Endothelial cell of umbilical vein (primary cell): ENCODE measurements at regions not wholly inside any gene's neighbourhood (a gene's known extent, or its start where the extent isn't known, plus 50 kb on each side); places are given as distances from the start of the nearest gene placed in this dataset.

Experiments used
- EZH2 ChIP-seq: IDR thresholded peaks from 2 replicates; pipeline ENCODE4 v1.6.1; 2012; ENCODE audit warnings: borderline replicate concordance, low read depth, mild to moderate bottlenecking, moderate library complexity, low read length, inconsistent platforms; ENCODE audit not compliant: severe bottlenecking
- GATA2 ChIP-seq: IDR thresholded peaks from 2 replicates; pipeline ENCODE4 v1.7.0; 2011; ENCODE audit warnings: low read depth, mild to moderate bottlenecking, moderate library complexity, mixed read lengths, low read length; ENCODE audit not compliant: insufficient read length, insufficient read depth
- MYC ChIP-seq: IDR thresholded peaks from one replicate; pipeline ENCODE4 v1.6.1; 2011; ENCODE audit warnings: mild to moderate bottlenecking, low read depth, low read length
- POLR2A ChIP-seq: IDR thresholded peaks from 2 replicates; pipeline ENCODE4 v1.6.1; 2012; ENCODE audit warnings: low read depth, mild to moderate bottlenecking, control low read depth, low read length
- POLR2AphosphoS5 ChIP-seq: IDR thresholded peaks from 2 replicates; pipeline ENCODE4 v1.6.1; 2012; ENCODE audit warnings: low read depth, mild to moderate bottlenecking, control low read depth, low read length, moderate library complexity; ENCODE audit not compliant: insufficient read depth
- TF ChIP-seq, protein P1 (sequence below): IDR thresholded peaks from 2 replicates; pipeline ENCODE4 v1.6.1; 2011; ENCODE audit not compliant: insufficient read depth, insufficient read length
- TF ChIP-seq, protein P2 (sequence below), 2 donors: IDR thresholded peaks; 1 replicate in 1 of 2; 2 replicates in 1 of 2; pipeline ENCODE4 v1.5.1; 2011; ENCODE audit warnings: low read length in 2 of 2, mild to moderate bottlenecking in 2 of 2, moderate library complexity in 2 of 2, control low read depth in 1 of 2, inconsistent platforms in 1 of 2, low read depth in 1 of 2; ENCODE audit not compliant: insufficient read depth in 1 of 2; ENCODE audit errors: extremely low read depth in 1 of 2

DNA sequence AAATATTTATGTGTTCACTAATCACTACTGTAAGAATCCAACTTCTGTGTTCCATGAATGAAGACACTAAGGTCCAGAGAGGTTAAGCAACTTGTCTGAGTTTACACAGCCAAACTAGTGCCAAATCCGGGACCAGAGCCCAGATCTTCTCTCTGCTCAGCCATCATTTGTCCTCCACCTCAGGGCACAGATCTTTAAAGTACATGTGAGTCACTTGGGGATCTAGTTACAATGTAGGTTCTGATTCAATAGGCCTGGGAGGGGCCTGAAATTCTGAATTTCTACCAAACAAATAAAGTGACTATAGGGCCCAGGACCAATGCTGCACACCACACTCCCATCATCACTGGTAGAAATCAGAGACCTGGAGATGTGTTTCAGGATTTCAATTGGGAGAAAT lies 162.9 kb downstream of the GXYLT1 start:
- TF ChIP-seq EZH2 (no peak), POLR2AphosphoS5 (no peak), GATA2 (no peak), POLR2A (no peak), MYC (no peak)
- TF ChIP-seq, protein P1, sequence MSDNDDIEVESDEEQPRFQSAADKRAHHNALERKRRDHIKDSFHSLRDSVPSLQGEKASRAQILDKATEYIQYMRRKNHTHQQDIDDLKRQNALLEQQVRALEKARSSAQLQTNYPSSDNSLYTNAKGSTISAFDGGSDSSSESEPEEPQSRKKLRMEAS: no peak
- TF ChIP-seq, protein P2, sequence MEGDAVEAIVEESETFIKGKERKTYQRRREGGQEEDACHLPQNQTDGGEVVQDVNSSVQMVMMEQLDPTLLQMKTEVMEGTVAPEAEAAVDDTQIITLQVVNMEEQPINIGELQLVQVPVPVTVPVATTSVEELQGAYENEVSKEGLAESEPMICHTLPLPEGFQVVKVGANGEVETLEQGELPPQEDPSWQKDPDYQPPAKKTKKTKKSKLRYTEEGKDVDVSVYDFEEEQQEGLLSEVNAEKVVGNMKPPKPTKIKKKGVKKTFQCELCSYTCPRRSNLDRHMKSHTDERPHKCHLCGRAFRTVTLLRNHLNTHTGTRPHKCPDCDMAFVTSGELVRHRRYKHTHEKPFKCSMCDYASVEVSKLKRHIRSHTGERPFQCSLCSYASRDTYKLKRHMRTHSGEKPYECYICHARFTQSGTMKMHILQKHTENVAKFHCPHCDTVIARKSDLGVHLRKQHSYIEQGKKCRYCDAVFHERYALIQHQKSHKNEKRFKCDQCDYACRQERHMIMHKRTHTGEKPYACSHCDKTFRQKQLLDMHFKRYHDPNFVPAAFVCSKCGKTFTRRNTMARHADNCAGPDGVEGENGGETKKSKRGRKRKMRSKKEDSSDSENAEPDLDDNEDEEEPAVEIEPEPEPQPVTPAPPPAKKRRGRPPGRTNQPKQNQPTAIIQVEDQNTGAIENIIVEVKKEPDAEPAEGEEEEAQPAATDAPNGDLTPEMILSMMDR (IDR thresholded peaks at IDR 0.05; ENCODE audit: extremely low read depth in 1 of 2, insufficient read depth in 1 of 2, low read depth in 1 of 2, low read length in 2 of 2): no peak
